ENCODE measurements at regions not wholly inside any gene's neighbourhood (a gene's known extent, or its start where the extent isn't known, plus 50 kb on each side); places are given as distances from the start of the nearest gene placed in this dataset.

GRCh38 chr11:81449588-81450156, 1284.0 kb downstream of the FAM181B start:
- TF ChIP-seq GLI4 (CRISPR knock-in tag; IDR thresholded peaks at IDR 0.05; ENCODE audit: borderline replicate concordance) = no peak
- no peak for TF ChIP-seq POLR2AphosphoS5 (IDR thresholded peaks at IDR 0.05; ENCODE audit: low read depth, low read length)
- no peak for TF ChIP-seq ZKSCAN8 (CRISPR knock-in tag; IDR thresholded peaks at IDR 0.05; ENCODE audit: borderline replicate concordance)
- TF ChIP-seq CREB3 (CRISPR knock-in tag; IDR thresholded peaks at IDR 0.05) = no peak
- TF ChIP-seq TCF7L2 (IDR thresholded peaks at IDR 0.05; ENCODE audit: low read depth, low read length) = no peak
- no peak for TF ChIP-seq ZNF691 (CRISPR knock-in tag; IDR thresholded peaks at IDR 0.05; ENCODE audit: borderline replicate concordance, low read depth)
- TF ChIP-seq NFRKB (IDR thresholded peaks at IDR 0.05) = no peak
- TF ChIP-seq SIX4 (CRISPR knock-in tag; IDR thresholded peaks at IDR 0.05) = no peak
- TF ChIP-seq TCF12 (IDR thresholded peaks at IDR 0.05) = no peak
- TF ChIP-seq TCF12 (CRISPR knock-in tag; IDR thresholded peaks at IDR 0.05) = no peak
- no peak for TF ChIP-seq ETV5 (CRISPR knock-in tag; IDR thresholded peaks at IDR 0.05; ENCODE audit: borderline replicate concordance)
